GM04503 (cell line): ENCODE measurements at regions not wholly inside any gene's neighbourhood (a gene's known extent, or its start where the extent isn't known, plus 50 kb on each side); places are given as distances from the start of the nearest gene placed in this dataset.

Experiments
- DNase-seq: peaks from one replicate; pipeline ENCODE4 v3.0.0-alpha.2; 2012; ENCODE audit warnings: low read depth

GRCh38 chr2:59012234-59012633 lies 771.1 kb upstream of the FANCL start:
- no peak for DNase-seq

GRCh38 chr2:59008950-59009349 lies 767.8 kb upstream of the FANCL start:
- DNase-seq: no peak

GRCh38 chr2:59005836-59006615 lies 764.9 kb upstream of the FANCL start:
- DNase-seq: no peak

GRCh38 chr2:59004621-59005020 lies 763.5 kb upstream of the FANCL start:
- no peak for DNase-seq

- no peak for DNase-seq
Observed at GRCh38 chr2:59000796-59001195, 759.7 kb upstream of the FANCL start.

GRCh38 chr2:58992062-58992706 lies 751.1 kb upstream of the FANCL start:
- DNase-seq: no peak

GRCh38 chr2:58991357-58991756 lies 750.2 kb upstream of the FANCL start:
- no peak for DNase-seq

GRCh38 chr2:58985541-58985940 lies 744.4 kb upstream of the FANCL start:
- DNase-seq: no peak

- no peak for DNase-seq
Observed at GRCh38 chr2:58984731-58985130, 743.6 kb upstream of the FANCL start.

- no peak for DNase-seq
Observed at GRCh38 chr2:58983111-58983510, 742.0 kb upstream of the FANCL start.

- DNase-seq: no peak
Observed at GRCh38 chr2:58981237-58981636, 740.1 kb upstream of the FANCL start.

- no peak for DNase-seq
Observed at GRCh38 chr2:58976375-58977071, 735.4 kb upstream of the FANCL start.

- no peak for DNase-seq
Observed at GRCh38 chr2:58974881-58975280, 733.8 kb upstream of the FANCL start.

- no peak for DNase-seq
Observed at GRCh38 chr2:58974426-58974825, 733.3 kb upstream of the FANCL start.

GRCh38 chr2:58973811-58974281 lies 732.7 kb upstream of the FANCL start:
- DNase-seq: no peak

GRCh38 chr2:58972737-58973136 lies 731.6 kb upstream of the FANCL start:
- DNase-seq: no peak

- DNase-seq: no peak
Observed at GRCh38 chr2:58971511-58972360, 730.6 kb upstream of the FANCL start.

- no peak for DNase-seq
Observed at GRCh38 chr2:58970365-58970764, 729.2 kb upstream of the FANCL start.

- no peak for DNase-seq
Observed at GRCh38 chr2:58968885-58969284, 727.8 kb upstream of the FANCL start.

- DNase-seq: no peak
Observed at GRCh38 chr2:58967736-58968135, 726.6 kb upstream of the FANCL start.

GRCh38 chr2:58965602-58966001 lies 724.5 kb upstream of the FANCL start:
- DNase-seq: no peak

GRCh38 chr2:58959996-58960395 lies 718.9 kb upstream of the FANCL start:
- DNase-seq: no peak
